IMR-90 (cell line): ENCODE measurements at regions not wholly inside any gene's neighbourhood (a gene's known extent, or its start where the extent isn't known, plus 50 kb on each side); places are given as distances from the start of the nearest gene placed in this dataset.

Experiments used
- ATAC-seq: fragments of 200-7000 bp; cut with Tn5 transposase; 2 replicates; pipeline ENCODE4 v1.9.1; 2020; ENCODE audit warnings: low read depth, mild to moderate bottlenecking, moderate library complexity
- BruUV-seq: library from RNA; stranded (reverse); fragments of 400-500 nt; replicated peaks from 2 replicates; lab custom pipeline; 2021; lab: Mats Ljungman, UMichigan
- CTCF ChIA-PET: fragments of 300-600 bp; formaldehyde crosslinking; extraction: SDS; loops from one replicate; lab custom pipeline; 2021; ENCODE audit warnings: antibody characterized with exemption; lab: Yijun Ruan, JAX
- POLR2A ChIA-PET: fragments of 300-600 bp; sonication (Branson Sonifier 250); formaldehyde crosslinking; loops from one replicate; lab custom pipeline; 2022; ENCODE audit warnings: antibody characterized with exemption; ENCODE audit not compliant: unreplicated experiment; lab: Charles Lee
- DNase-seq: peaks from one replicate; pipeline ENCODE4 v3.0.0; 2013
- H2AFZ ChIP-seq: replicated peaks from 2 replicates; pipeline ENCODE3; 2013; ENCODE audit warnings: low read length, mild to moderate bottlenecking; ENCODE audit not compliant: poor library complexity
- H2AK5ac ChIP-seq: 2 replicates; pipeline ENCODE4 v1.6.1; 2013; ENCODE audit warnings: low read depth, low read length, inconsistent platforms
- H2AK9ac ChIP-seq: replicated peaks from 2 replicates; pipeline ENCODE3; 2013; ENCODE audit warnings: mild to moderate bottlenecking, low read depth, low read length, moderate library complexity; ENCODE audit not compliant: poor library complexity
- H2BK120ac ChIP-seq: 2 replicates; pipeline ENCODE4 v1.6.1; 2013; ENCODE audit warnings: low read depth, low read length, inconsistent platforms
- H2BK15ac ChIP-seq: 3 replicates; pipeline ENCODE4 v1.6.1; 2013; ENCODE audit warnings: low read depth, low read length, inconsistent platforms
- H2BK20ac ChIP-seq: 2 replicates; pipeline ENCODE4 v1.6.1; 2013; ENCODE audit warnings: low read depth, mild to moderate bottlenecking, inconsistent platforms, low read length, moderate library complexity
- H2BK5ac ChIP-seq: 2 replicates; pipeline ENCODE4 v1.6.1; 2013; ENCODE audit warnings: mild to moderate bottlenecking, low read depth, low read length, inconsistent platforms; ENCODE audit not compliant: poor library complexity, severe bottlenecking
- H3K14ac ChIP-seq: replicated peaks from 2 replicates; pipeline ENCODE4 v1.6.1; 2013; ENCODE audit warnings: low read depth, low read length, inconsistent platforms
- H3K18ac ChIP-seq: 2 replicates; pipeline ENCODE4 v1.6.1; 2013; ENCODE audit warnings: low read depth, low read length, control low read depth
- H3K23ac ChIP-seq: 2 replicates; pipeline ENCODE4 v1.6.1; 2013; ENCODE audit warnings: low read depth, low read length, inconsistent platforms
- H3K27ac ChIP-seq: 2 replicates; pipeline ENCODE4 v1.5.1; 2013; ENCODE audit warnings: mild to moderate bottlenecking, control low read depth, low read length; ENCODE audit not compliant: insufficient read depth
- H3K27me3 ChIP-seq: 2 replicates; pipeline ENCODE4 v1.6.1; 2013; ENCODE audit warnings: low read length; ENCODE audit not compliant: control insufficient read depth, insufficient read depth
- H3K36me3 ChIP-seq: 2 replicates; pipeline ENCODE4 v1.6.1; 2013; ENCODE audit warnings: low read length, mixed read lengths; ENCODE audit not compliant: control insufficient read depth, insufficient read depth
- H3K4ac ChIP-seq: 2 replicates; pipeline ENCODE4 v1.6.1; 2013; ENCODE audit warnings: low read depth, low read length, inconsistent platforms
- H3K4me1 ChIP-seq: 2 replicates; pipeline ENCODE4 v1.6.1; 2013; ENCODE audit warnings: low read length, mixed read lengths; ENCODE audit not compliant: control insufficient read depth, insufficient read depth
- H3K4me2 ChIP-seq: 2 replicates; pipeline ENCODE4 v1.6.1; 2013; ENCODE audit warnings: low read depth, mild to moderate bottlenecking, control low read depth, low read length, moderate library complexity
- H3K4me3 ChIP-seq: 2 replicates; pipeline ENCODE4 v1.5.1; 2013; ENCODE audit warnings: low read depth, mild to moderate bottlenecking, control low read depth, low read length, moderate library complexity; ENCODE audit not compliant: insufficient read depth
- H3K56ac ChIP-seq: 2 replicates; pipeline ENCODE4 v1.6.1; 2013; ENCODE audit warnings: low read length, inconsistent platforms; ENCODE audit not compliant: insufficient read depth; ENCODE audit errors: extremely low read depth
- H3K79me1 ChIP-seq, 2 experiments: 2 replicates each; pipeline ENCODE4 v1.6.1; 2013; ENCODE audit warnings: low read length in 2 of 2, inconsistent platforms in 1 of 2, low read depth in 1 of 2
- H3K9ac ChIP-seq: 2 replicates; pipeline ENCODE4 v1.6.1; 2013; ENCODE audit warnings: low read depth, low read length, control low read depth
- H3K9me1 ChIP-seq: 2 replicates; pipeline ENCODE4 v1.6.1; 2013; ENCODE audit warnings: low read length, inconsistent platforms; ENCODE audit not compliant: insufficient read depth
- H3K9me3 ChIP-seq: 2 replicates; pipeline ENCODE4 v1.6.1; 2013; ENCODE audit warnings: low read length; ENCODE audit not compliant: control insufficient read depth, insufficient read depth
- H4K20me1 ChIP-seq: 2 replicates; pipeline ENCODE4 v1.6.1; 2013; ENCODE audit warnings: low read length, inconsistent platforms; ENCODE audit not compliant: insufficient read depth
- H4K5ac ChIP-seq: 2 replicates; pipeline ENCODE4 v1.6.1; 2013; ENCODE audit warnings: mild to moderate bottlenecking, low read depth, low read length, control low read depth
- H4K8ac ChIP-seq, 2 experiments: 2 replicates each; pipeline ENCODE4 v1.6.1; 2013; ENCODE audit warnings: low read depth in 2 of 2, low read length in 2 of 2, control low read depth in 1 of 2, inconsistent platforms in 1 of 2
- H4K91ac ChIP-seq: 2 replicates; pipeline ENCODE4 v1.6.1; 2013; ENCODE audit warnings: low read depth, low read length, inconsistent platforms; ENCODE audit not compliant: insufficient read depth
- NFE2L2 ChIP-seq: fragments of 150-350 bp; IDR thresholded peaks from 2 replicates; pipeline ENCODE4 v1.6.1; 2016; ENCODE audit warnings: low read depth, mild to moderate bottlenecking, low read length
- POLR2A ChIP-seq: IDR thresholded peaks from 2 replicates; pipeline ENCODE4 v1.6.1; 2012; ENCODE audit warnings: mild to moderate bottlenecking, low read depth, low read length
- RFX5 ChIP-seq: IDR thresholded peaks from 2 replicates; pipeline ENCODE4 v1.8.0; 2012; ENCODE audit warnings: low read depth, mild to moderate bottlenecking, low read length, moderate library complexity
- SMC3 ChIP-seq: fragments of 150-350 bp; IDR thresholded peaks from 2 replicates; pipeline ENCODE4 v1.6.1; 2016; ENCODE audit warnings: low read depth, mild to moderate bottlenecking, antibody characterized with exemption, low read length, moderate library complexity
- WGBS, 2 experiments: methylation state at CpG; one replicate each; pipeline versions ENCODE4 v1.1.5 to v1.1.7; 2013; ENCODE audit warnings: missing lambda C conversion rate in 2 of 2; ENCODE audit not compliant: insufficient read length in 1 of 2; ENCODE audit errors: extremely low coverage in 2 of 2; 5-methylcytosine and 5-hydroxymethylcytosine counted together
- dilution Hi-C: fragments of 300-500 bp; cut with HindIII; formaldehyde crosslinking; loops from one replicate; pipeline ENCODE4 v1.14.3; 2018; ENCODE audit warnings: low sequenced_read_pairs; ENCODE audit not compliant: unreplicated experiment
- in situ Hi-C: fragments of 300-500 bp; cut with MboI; formaldehyde crosslinking; loops from 3 replicates; pipeline ENCODE4 v1.14.3; 2019; ENCODE audit warnings: low sequenced_read_pairs, inconsistent platforms, mixed read lengths
- intact Hi-C: fragments of 100-400 bp; cut with micrococcal nuclease; formaldehyde crosslinking; loops from 2 replicates; pipeline ENCODE4 v1.10.0; 2022
- TF ChIP-seq, protein P1 (sequence below): fragments of 150-350 bp; IDR thresholded peaks from 2 replicates; pipeline ENCODE4 v1.6.1; 2017; ENCODE audit warnings: mild to moderate bottlenecking, antibody characterized with exemption, low read length, low read depth

- in situ Hi-C loops (no loop called here), dilution Hi-C loops (no loop called here), intact Hi-C loops (no loop called here)
- H2BK15ac ChIP-seq, result no peak overlapping the region
- BruUV-seq, result no TSS peak
- H4K91ac ChIP-seq, result no peak overlapping the region
- POLR2A ChIA-PET, result no interaction called here
- no peaks in the 10 kb centered on the region for H3K36me3 ChIP-seq
- DNase-seq, result no peak
- no peaks in the 10 kb centered on the region for H3K27me3 ChIP-seq
- no peak overlapping the region for H3K4me2 ChIP-seq
- no peak overlapping the region for H2BK5ac ChIP-seq
- H3K18ac ChIP-seq, result no peak overlapping the region
- H2AK9ac ChIP-seq, result no peak overlapping the region
- H3K79me1 ChIP-seq, result no peaks in the 10 kb centered on the region
- H3K9ac ChIP-seq, result no peak overlapping the region
- no peaks in the 10 kb centered on the region for H3K9me3 ChIP-seq
- H3K4ac ChIP-seq, result no peak overlapping the region
- no peak overlapping the region for H3K56ac ChIP-seq
- no peak overlapping the region for H4K5ac ChIP-seq
- no peak overlapping the region for H3K23ac ChIP-seq
- no peak overlapping the region for H2AFZ ChIP-seq
- CTCF ChIA-PET, result no interaction called here
- no peak overlapping the region for H2BK20ac ChIP-seq
- no peak overlapping the region for H4K8ac ChIP-seq
- H3K14ac ChIP-seq, result no peak overlapping the region
- H3K4me3 ChIP-seq, result no peak overlapping the region
- H3K9me1 ChIP-seq, result no peaks in the 10 kb centered on the region
- no peak for TF ChIP-seq SMC3
- no peak for TF ChIP-seq POLR2A
- no peak for TF ChIP-seq NFE2L2
- TF ChIP-seq RFX5, result no peak
- TF ChIP-seq, protein P1, sequence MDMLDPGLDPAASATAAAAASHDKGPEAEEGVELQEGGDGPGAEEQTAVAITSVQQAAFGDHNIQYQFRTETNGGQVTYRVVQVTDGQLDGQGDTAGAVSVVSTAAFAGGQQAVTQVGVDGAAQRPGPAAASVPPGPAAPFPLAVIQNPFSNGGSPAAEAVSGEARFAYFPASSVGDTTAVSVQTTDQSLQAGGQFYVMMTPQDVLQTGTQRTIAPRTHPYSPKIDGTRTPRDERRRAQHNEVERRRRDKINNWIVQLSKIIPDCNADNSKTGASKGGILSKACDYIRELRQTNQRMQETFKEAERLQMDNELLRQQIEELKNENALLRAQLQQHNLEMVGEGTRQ, result no peak
- no peak overlapping the region for H3K27ac ChIP-seq
- 40% methylated on average over 1 of the region's 4 CpGs; no CpG with 5 or more reads in 1 of the 2 experiments for WGBS, 2 experiments
- no peaks in the 10 kb centered on the region for H4K20me1 ChIP-seq
- no peaks in the 10 kb centered on the region for H3K4me1 ChIP-seq
- no peak overlapping the region for H2AK5ac ChIP-seq
- ATAC-seq, result no peak
- no peak overlapping the region for H2BK120ac ChIP-seq
Measured at GRCh38 chr7:25927626-25927978, 224.4 kb upstream of the NFE2L3 start.
